ENCODE measurements at regions not wholly inside any gene's neighbourhood (a gene's known extent, or its start where the extent isn't known, plus 50 kb on each side); places are given as distances from the start of the nearest gene placed in this dataset.

DNA sequence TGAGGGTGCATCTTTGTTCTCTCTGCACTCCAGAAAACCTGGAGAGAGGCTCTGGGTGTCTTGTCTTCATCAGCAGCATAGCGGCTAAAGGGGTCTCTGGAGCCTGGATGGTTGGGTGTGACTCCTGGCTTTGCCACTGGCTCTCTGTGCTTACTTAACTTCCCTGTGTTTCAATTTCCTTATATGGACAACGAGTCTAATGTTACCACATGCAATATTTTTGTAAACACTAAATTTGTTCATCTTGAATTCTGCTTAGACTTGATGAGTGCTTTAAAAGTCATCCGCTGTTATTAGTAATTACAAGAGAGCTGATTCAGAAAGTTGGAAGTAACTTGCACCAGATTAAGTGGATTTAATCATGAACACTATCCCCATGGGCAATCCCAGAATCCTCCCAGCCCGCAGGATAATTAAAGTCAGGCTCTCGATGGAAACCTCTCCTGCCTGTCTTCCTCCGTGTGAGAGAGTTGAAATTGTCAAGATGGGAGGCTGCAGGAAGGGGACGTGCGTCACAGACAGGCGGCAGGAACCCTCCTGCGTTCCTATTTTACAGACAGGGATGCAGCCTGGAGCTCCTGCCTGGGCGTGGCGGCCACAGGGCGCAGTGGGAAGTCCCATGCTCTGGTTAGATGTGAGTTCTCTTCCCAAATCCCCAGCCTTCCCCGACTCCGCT, 201.2 kb downstream of the TTC8 start:
- no peak overlapping the region for H3K27ac Mint-ChIP-seq
- no peak overlapping the region for H3K4me3 Mint-ChIP-seq
- no peaks in the 10 kb centered on the region for H3K36me3 Mint-ChIP-seq
- H3K9me3 Mint-ChIP-seq = no peaks in the 10 kb centered on the region
- peaks cover 53% of the 10 kb centered on the region for H3K27me3 Mint-ChIP-seq
- no peaks in the 10 kb centered on the region for H3K4me1 Mint-ChIP-seq

- H3K9me3 Mint-ChIP-seq = no peaks in the 10 kb centered on the region
- peak overlapping the region; percentile 62 for H3K4me3 Mint-ChIP-seq
- H3K36me3 Mint-ChIP-seq = no peaks in the 10 kb centered on the region
- H3K4me1 Mint-ChIP-seq = no peaks in the 10 kb centered on the region
- H3K27me3 Mint-ChIP-seq = peaks cover 48% of the 10 kb centered on the region
- H3K27ac Mint-ChIP-seq = no peak overlapping the region
Measured at GRCh38 chr14:89027097-89027740, 202.8 kb downstream of the TTC8 start.

DNA sequence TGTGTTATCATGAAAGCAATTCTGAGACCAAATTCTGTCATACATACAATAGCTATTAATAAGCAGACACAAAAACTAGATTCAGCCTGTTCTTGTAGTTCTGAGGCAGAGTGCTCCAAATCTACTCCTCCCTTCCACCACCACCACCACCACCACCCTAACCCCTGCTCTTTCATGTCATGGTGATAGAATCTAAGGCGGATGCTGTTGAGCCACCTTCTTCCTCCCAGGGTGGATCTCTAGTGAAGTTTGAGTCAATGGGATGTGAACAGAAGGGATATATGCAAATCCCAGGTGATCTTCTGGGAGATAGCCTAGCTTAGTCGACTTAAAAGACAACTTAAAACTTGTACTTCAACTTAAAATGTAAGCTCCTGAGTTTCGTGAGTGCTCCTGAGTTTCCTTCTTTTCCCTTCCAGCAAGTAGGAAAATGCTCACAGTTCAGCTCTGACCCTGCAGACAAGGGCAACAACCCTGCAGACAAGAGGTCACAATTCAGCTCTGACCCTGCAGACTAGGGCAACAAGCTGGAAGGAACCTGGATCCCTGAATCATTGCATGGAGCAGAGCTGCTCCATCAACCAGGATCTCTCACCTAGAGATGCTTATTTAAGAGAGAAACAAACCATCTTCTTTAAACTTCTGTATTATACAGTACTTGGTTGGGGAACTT, 204.1 kb downstream of the TTC8 start:
- H3K4me3 Mint-ChIP-seq = no peak overlapping the region
- no peak overlapping the region for H3K27ac Mint-ChIP-seq

GRCh38 chr14:89029961-89030694, 205.7 kb downstream of the TTC8 start:
- H3K36me3 Mint-ChIP-seq = no peaks in the 10 kb centered on the region
- H3K27ac Mint-ChIP-seq = no peak overlapping the region
- H3K4me1 Mint-ChIP-seq = no peaks in the 10 kb centered on the region
- H3K9me3 Mint-ChIP-seq = no peaks in the 10 kb centered on the region
- H3K27me3 Mint-ChIP-seq = peaks cover 28% of the 10 kb centered on the region
- no peak overlapping the region for H3K4me3 Mint-ChIP-seq

More for the DNA sequence above, 204.1 kb downstream of the TTC8 start:
- Mint-ChIP-seq H3K4me1 (no peaks in the 10 kb centered on the region), H3K9me3 (no peaks in the 10 kb centered on the region), H3K36me3 (no peaks in the 10 kb centered on the region), H3K27me3 (peaks cover 39% of the 10 kb centered on the region)

GRCh38 chr14:89030921-89031320, 206.5 kb downstream of the TTC8 start:
- Mint-ChIP-seq H3K9me3 (no peaks in the 10 kb centered on the region), H3K27me3 (peaks cover 25% of the 10 kb centered on the region), H3K4me1 (no peaks in the 10 kb centered on the region)

GRCh38 chr14:89032086-89032649, 207.7 kb downstream of the TTC8 start:
- peaks cover 24% of the 10 kb centered on the region for H3K27me3 Mint-ChIP-seq
- H3K4me3 Mint-ChIP-seq = no peak overlapping the region
- no peak overlapping the region for H3K27ac Mint-ChIP-seq

More at GRCh38 chr14:89030921-89031320, 206.5 kb downstream of the TTC8 start:
- Mint-ChIP-seq H3K4me3 (no peak overlapping the region), H3K27ac (no peak overlapping the region), H3K36me3 (no peaks in the 10 kb centered on the region)

DNA sequence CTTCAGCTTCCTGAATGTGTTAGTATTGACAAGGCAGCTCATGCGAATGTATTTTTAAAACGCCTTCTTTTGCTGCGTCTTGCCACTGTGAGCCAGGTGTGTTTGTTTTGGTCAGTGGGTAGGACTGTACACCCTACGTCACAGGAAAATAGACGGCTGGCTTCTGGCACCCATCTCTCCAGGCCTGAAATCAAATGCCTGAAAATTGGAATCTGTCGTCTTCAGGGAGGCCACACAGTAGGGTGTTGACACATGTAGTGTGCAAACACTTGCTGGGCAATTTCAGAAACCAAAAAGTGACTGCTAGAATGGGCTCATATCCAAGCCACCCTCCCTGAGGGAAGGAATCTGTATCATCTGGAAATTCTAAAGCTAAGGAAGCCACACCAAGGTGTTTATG, 209.3 kb downstream of the TTC8 start:
- H3K4me3 Mint-ChIP-seq = no peak overlapping the region
- no peak overlapping the region for H3K27ac Mint-ChIP-seq
- H3K27me3 Mint-ChIP-seq = peaks cover 15% of the 10 kb centered on the region
- no peaks in the 10 kb centered on the region for H3K36me3 Mint-ChIP-seq
- H3K9me3 Mint-ChIP-seq = no peaks in the 10 kb centered on the region
- no peaks in the 10 kb centered on the region for H3K4me1 Mint-ChIP-seq

More at GRCh38 chr14:89032086-89032649, 207.7 kb downstream of the TTC8 start:
- no peaks in the 10 kb centered on the region for H3K4me1 Mint-ChIP-seq
- H3K9me3 Mint-ChIP-seq = no peaks in the 10 kb centered on the region
- no peaks in the 10 kb centered on the region for H3K36me3 Mint-ChIP-seq

GRCh38 chr14:89036371-89036770, 211.9 kb downstream of the TTC8 start:
- Mint-ChIP-seq H3K4me3 (no peak overlapping the region), H3K36me3 (no peaks in the 10 kb centered on the region), H3K4me1 (peaks cover 9% of the 10 kb centered on the region), H3K27me3 (peaks cover 5% of the 10 kb centered on the region), H3K27ac (no peak overlapping the region), H3K9me3 (no peaks in the 10 kb centered on the region)

DNA sequence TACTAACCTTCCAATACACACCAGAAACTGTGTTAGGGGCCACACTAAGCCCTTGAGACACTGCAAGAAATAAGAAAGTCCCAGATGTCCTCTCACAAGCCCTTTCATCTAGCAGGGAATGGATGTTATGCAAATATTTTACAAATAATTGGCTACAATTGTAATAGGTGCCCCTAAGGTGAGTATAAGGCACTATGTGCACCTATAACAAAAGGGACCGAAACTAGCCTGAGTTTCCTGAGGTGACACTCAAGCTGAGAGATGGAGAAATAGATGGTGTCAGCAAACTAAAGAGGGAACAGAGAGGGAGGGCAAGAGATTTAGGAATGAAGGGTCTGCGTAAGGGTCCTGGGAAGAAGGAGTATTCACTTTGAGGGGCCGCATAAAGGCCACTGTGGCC, 212.6 kb downstream of the TTC8 start:
- Mint-ChIP-seq H3K4me1 (peaks cover 10% of the 10 kb centered on the region), H3K9me3 (no peaks in the 10 kb centered on the region), H3K36me3 (no peaks in the 10 kb centered on the region), H3K27ac (no peak overlapping the region), H3K27me3 (peaks cover 5% of the 10 kb centered on the region), H3K4me3 (no peak overlapping the region)

DNA sequence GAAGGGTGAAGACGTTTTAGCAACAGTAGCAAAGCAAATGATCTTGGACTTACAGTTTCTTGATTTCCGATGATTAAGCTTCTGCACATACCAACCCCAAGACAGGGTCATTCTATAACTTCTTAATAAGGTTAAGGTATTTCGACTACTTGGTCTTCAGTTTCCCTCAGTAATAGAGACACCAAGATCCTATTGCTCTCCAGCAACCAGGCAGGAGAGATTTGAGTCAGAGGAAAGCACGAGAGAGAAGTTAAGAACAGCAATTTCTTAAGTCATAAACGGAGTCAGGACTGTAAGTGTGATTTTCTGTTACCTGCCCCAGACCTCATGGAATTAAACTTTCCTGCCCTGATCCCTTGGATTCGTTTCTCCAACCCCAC, 215.6 kb downstream of the TTC8 start:
- Mint-ChIP-seq H3K27ac (no peak overlapping the region), H3K27me3 (peaks cover 5% of the 10 kb centered on the region), H3K4me1 (peaks cover 10% of the 10 kb centered on the region), H3K36me3 (peaks cover 3% of the 10 kb centered on the region), H3K9me3 (no peaks in the 10 kb centered on the region), H3K4me3 (peak overlapping the region; percentile 83)

- Mint-ChIP-seq H3K9me3 (no peaks in the 10 kb centered on the region), H3K4me1 (peaks cover 10% of the 10 kb centered on the region), H3K4me3 (peak overlapping the region; percentile 83), H3K27ac (no peak overlapping the region), H3K36me3 (peaks cover 3% of the 10 kb centered on the region), H3K27me3 (peaks cover 1% of the 10 kb centered on the region)
Measured at GRCh38 chr14:89040460-89041256, 216.2 kb downstream of the TTC8 start.

GRCh38 chr14:89041257-89041582, 216.8 kb downstream of the TTC8 start:
- H3K27ac Mint-ChIP-seq = no peak overlapping the region
- H3K4me1 Mint-ChIP-seq = peaks cover 10% of the 10 kb centered on the region
- H3K36me3 Mint-ChIP-seq = peaks cover 3% of the 10 kb centered on the region
- H3K4me3 Mint-ChIP-seq = no peak overlapping the region
- no peaks in the 10 kb centered on the region for H3K9me3 Mint-ChIP-seq
- H3K27me3 Mint-ChIP-seq = peaks cover 1% of the 10 kb centered on the region

- Mint-ChIP-seq H3K27me3 (no peaks in the 10 kb centered on the region), H3K4me3 (no peak overlapping the region), H3K27ac (no peak overlapping the region), H3K9me3 (no peaks in the 10 kb centered on the region), H3K4me1 (peaks cover 10% of the 10 kb centered on the region), H3K36me3 (peaks cover 3% of the 10 kb centered on the region)
Measured at GRCh38 chr14:89042021-89042420, 217.6 kb downstream of the TTC8 start.

DNA sequence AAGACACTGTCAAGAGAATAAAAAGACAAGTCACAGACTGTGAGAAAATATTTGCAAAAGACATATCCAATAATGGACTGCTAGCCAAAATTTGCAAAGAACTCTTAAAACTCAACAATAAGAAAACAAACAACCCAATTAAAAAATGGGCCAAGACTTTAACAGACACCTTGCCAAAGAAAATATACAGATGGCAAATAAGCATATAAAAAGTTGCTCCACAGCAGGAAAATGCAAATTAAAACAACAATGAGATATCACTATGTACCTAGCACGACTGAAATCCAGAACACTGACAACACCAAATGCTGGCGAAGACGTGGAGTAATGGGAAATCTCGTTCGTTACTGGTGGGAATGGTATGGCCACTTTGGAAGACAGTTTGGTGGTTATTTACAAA, 228.9 kb downstream of the TTC8 start:
- Mint-ChIP-seq H3K9me3 (no peaks in the 10 kb centered on the region), H3K27me3 (no peaks in the 10 kb centered on the region), H3K27ac (no peak overlapping the region), H3K36me3 (no peaks in the 10 kb centered on the region), H3K4me1 (no peaks in the 10 kb centered on the region), H3K4me3 (no peak overlapping the region)

GRCh38 chr14:89056394-89056793, 231.9 kb downstream of the TTC8 start:
- no peaks in the 10 kb centered on the region for H3K27me3 Mint-ChIP-seq
- H3K36me3 Mint-ChIP-seq = no peaks in the 10 kb centered on the region
- H3K4me3 Mint-ChIP-seq = no peak overlapping the region
- H3K9me3 Mint-ChIP-seq = no peaks in the 10 kb centered on the region
- no peaks in the 10 kb centered on the region for H3K4me1 Mint-ChIP-seq
- no peak overlapping the region for H3K27ac Mint-ChIP-seq

All from activated naive CD4-positive, alpha-beta T cell treated with anti-CD3 and anti-CD28 coated beads, Interleukin-2, amount 50 U/mL, for 24 hours (primary cell).